WERI-Rb-1 (cell line): ENCODE measurements at regions not wholly inside any gene's neighbourhood (a gene's known extent, or its start where the extent isn't known, plus 50 kb on each side); places are given as distances from the start of the nearest gene placed in this dataset.

Experiments used
- DNase-seq: peaks from one replicate; pipeline ENCODE4 v3.0.0-alpha.2; 2020
- H3K27ac ChIP-seq: fragments of 250-450 bp; sonication (Bioruptor Pico); 2 replicates; pipeline ENCODE4 v1.5.1; 2020; ENCODE audit warnings: mild to moderate bottlenecking, moderate library complexity
- H3K27me3 ChIP-seq: fragments of 250-450 bp; sonication (Bioruptor Pico); 2 replicates; pipeline ENCODE4 v1.5.1; 2021; ENCODE audit warnings: mild to moderate bottlenecking, low read depth, moderate library complexity; ENCODE audit not compliant: insufficient read depth, severe bottlenecking
- H3K36me3 ChIP-seq: fragments of 250-450 bp; sonication (Bioruptor Pico); 2 replicates; pipeline ENCODE4 v1.5.1; 2020; ENCODE audit warnings: mild to moderate bottlenecking, moderate library complexity
- H3K4me3 ChIP-seq: 2 replicates; pipeline ENCODE4 v1.5.1; 2011; ENCODE audit warnings: low read depth, mild to moderate bottlenecking, control low read depth, low read length
- H3K9me3 ChIP-seq: fragments of 250-450 bp; sonication (Bioruptor Pico); 2 replicates; pipeline ENCODE4 v1.5.1; 2021; ENCODE audit warnings: mild to moderate bottlenecking, moderate library complexity; ENCODE audit not compliant: severe bottlenecking
- CTCF ChIP-seq: IDR thresholded peaks from 2 replicates; pipeline ENCODE4 v1.5.1; 2011; ENCODE audit warnings: low read depth, mild to moderate bottlenecking, control low read depth, inconsistent platforms, low read length

- H3K27ac ChIP-seq = no peak overlapping the region
- H3K9me3 ChIP-seq = no peaks in the 10 kb centered on the region
- no peaks in the 10 kb centered on the region for H3K27me3 ChIP-seq
- TF ChIP-seq CTCF = no peak
- no peak for DNase-seq
- H3K4me3 ChIP-seq = no peak overlapping the region
- no peaks in the 10 kb centered on the region for H3K36me3 ChIP-seq
Measured at GRCh38 chr10:109203646-109204353, 719.5 kb downstream of the XPNPEP1 start.

GRCh38 chr10:109202111-109202510, 721.2 kb downstream of the XPNPEP1 start:
- no peak for DNase-seq
- H3K27ac ChIP-seq = no peak overlapping the region
- no peak overlapping the region for H3K4me3 ChIP-seq
- H3K36me3 ChIP-seq = no peaks in the 10 kb centered on the region
- H3K9me3 ChIP-seq = no peaks in the 10 kb centered on the region
- no peaks in the 10 kb centered on the region for H3K27me3 ChIP-seq
- TF ChIP-seq CTCF = no peak

GRCh38 chr10:109200646-109201045, 722.7 kb downstream of the XPNPEP1 start:
- Histone ChIP-seq H3K9me3 (no peaks in the 10 kb centered on the region), H3K4me3 (no peak overlapping the region), H3K27ac (no peak overlapping the region), H3K27me3 (no peaks in the 10 kb centered on the region), H3K36me3 (no peaks in the 10 kb centered on the region)
- no peak for DNase-seq
- no peak for TF ChIP-seq CTCF

- Histone ChIP-seq H3K27me3 (no peaks in the 10 kb centered on the region), H3K36me3 (no peaks in the 10 kb centered on the region), H3K4me3 (no peak overlapping the region), H3K27ac (no peak overlapping the region), H3K9me3 (no peaks in the 10 kb centered on the region)
- TF ChIP-seq CTCF = no peak
- DNase-seq = no peak
Measured at GRCh38 chr10:109191823-109192222, 731.5 kb downstream of the XPNPEP1 start.

DNA sequence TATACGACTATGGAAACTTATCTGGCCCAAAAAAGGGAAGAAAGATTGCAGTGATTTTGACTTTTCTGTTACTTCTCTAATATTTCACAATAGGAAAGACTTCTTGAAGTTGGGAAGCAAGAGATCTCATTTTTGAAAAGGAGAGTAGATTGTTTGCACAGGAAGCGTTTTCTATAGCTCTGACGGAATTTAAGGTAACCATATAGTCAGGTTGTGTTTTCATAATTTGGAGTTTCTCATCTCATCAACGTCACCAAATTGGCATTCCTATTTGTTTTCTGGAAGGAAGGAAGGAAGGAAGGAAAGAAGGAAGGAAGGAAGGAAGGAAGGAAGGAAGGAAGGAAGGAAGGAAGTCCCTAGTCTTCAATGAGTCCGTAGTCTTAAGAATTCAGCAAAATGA, 732.0 kb downstream of the XPNPEP1 start:
- Histone ChIP-seq H3K9me3 (no peaks in the 10 kb centered on the region), H3K36me3 (no peaks in the 10 kb centered on the region), H3K27me3 (no peaks in the 10 kb centered on the region), H3K4me3 (no peak overlapping the region), H3K27ac (no peak overlapping the region)
- no peak for TF ChIP-seq CTCF
- no peak for DNase-seq

- Histone ChIP-seq H3K27me3 (no peaks in the 10 kb centered on the region), H3K9me3 (no peaks in the 10 kb centered on the region), H3K27ac (no peak overlapping the region), H3K36me3 (no peaks in the 10 kb centered on the region), H3K4me3 (no peak overlapping the region)
- no peak for DNase-seq
- no peak for TF ChIP-seq CTCF
Measured at GRCh38 chr10:109187677-109188076, 735.6 kb downstream of the XPNPEP1 start.
